Activated CD4-positive, CD25-positive, alpha-beta regulatory T cell treated with anti-CD3 and anti-CD28 coated beads, Interleukin-2, amount 50 U/mL, for 16 hours (primary cell): ENCODE measurements at regions not wholly inside any gene's neighbourhood (a gene's known extent, or its start where the extent isn't known, plus 50 kb on each side); places are given as distances from the start of the nearest gene placed in this dataset.

Experiments
- DNase-seq: peaks from one replicate; pipeline ENCODE4 v3.0.0-alpha.2; 2020; ENCODE audit warnings: low read depth, low spot score

- no peak for DNase-seq
Observed at GRCh38 chr4:11937941-11938340, 509.2 kb upstream of the HS3ST1 start.

- no peak for DNase-seq
Observed at GRCh38 chr4:11931266-11931820, 502.6 kb upstream of the HS3ST1 start.

GRCh38 chr4:11929080-11929479, 500.4 kb upstream of the HS3ST1 start:
- no peak for DNase-seq

- DNase-seq, result no peak
Observed at GRCh38 chr4:11919316-11919715, 490.6 kb upstream of the HS3ST1 start.

- no peak for DNase-seq
Observed at GRCh38 chr4:11914406-11914805, 485.7 kb upstream of the HS3ST1 start.

- DNase-seq, result no peak
Observed at GRCh38 chr4:11912886-11913285, 484.2 kb upstream of the HS3ST1 start.

GRCh38 chr4:11910812-11911211, 482.1 kb upstream of the HS3ST1 start:
- no peak for DNase-seq

- DNase-seq, result no peak
Observed at GRCh38 chr4:11908712-11909111, 480.0 kb upstream of the HS3ST1 start.

- no peak for DNase-seq
Observed at GRCh38 chr4:11908205-11908604, 479.5 kb upstream of the HS3ST1 start.

GRCh38 chr4:11904846-11905739, 476.4 kb upstream of the HS3ST1 start:
- DNase-seq, result no peak

GRCh38 chr4:11904117-11904535, 475.4 kb upstream of the HS3ST1 start:
- no peak for DNase-seq

GRCh38 chr4:11901089-11901488, 472.4 kb upstream of the HS3ST1 start:
- no peak for DNase-seq

GRCh38 chr4:11900359-11900758, 471.7 kb upstream of the HS3ST1 start:
- DNase-seq, result no peak

- DNase-seq, result no peak
Observed at GRCh38 chr4:11898796-11899195, 470.1 kb upstream of the HS3ST1 start.

GRCh38 chr4:11895766-11896165, 467.1 kb upstream of the HS3ST1 start:
- DNase-seq, result no peak

- DNase-seq, result no peak
Observed at GRCh38 chr4:11894977-11895376, 466.3 kb upstream of the HS3ST1 start.

- DNase-seq, result no peak
Observed at GRCh38 chr4:11894221-11894620, 465.5 kb upstream of the HS3ST1 start.

- no peak for DNase-seq
Observed at GRCh38 chr4:11889099-11889498, 460.4 kb upstream of the HS3ST1 start.

- DNase-seq, result no peak
Observed at GRCh38 chr4:11881947-11882346, 453.3 kb upstream of the HS3ST1 start.

GRCh38 chr4:11881364-11881763, 452.7 kb upstream of the HS3ST1 start:
- DNase-seq, result no peak

GRCh38 chr4:11878241-11878640, 449.5 kb upstream of the HS3ST1 start:
- no peak for DNase-seq

- no peak for DNase-seq
Observed at GRCh38 chr4:11876104-11876503, 447.4 kb upstream of the HS3ST1 start.

GRCh38 chr4:11869191-11869870, 440.6 kb upstream of the HS3ST1 start:
- DNase-seq, result no peak
